ENCODE measurements at regions not wholly inside any gene's neighbourhood (a gene's known extent, or its start where the extent isn't known, plus 50 kb on each side); places are given as distances from the start of the nearest gene placed in this dataset.

GRCh38 chr4:133095591-133095990 is 53.5 kb upstream of the PCDH10 start:
- peaks cover 4% of the 10 kb centered on the region; the same call in 1 of the 2 replicates for H3K9me3 ChIP-seq (ENCODE audit: control insufficient read depth, insufficient read depth, low read depth, low read length)
- no peaks in the 10 kb centered on the region for H3K27me3 ChIP-seq (ENCODE audit: control insufficient read depth, insufficient read depth, low read length)
- H3K4me3 ChIP-seq (ENCODE audit: low read depth, low read length), result no peak overlapping the region
- H3K36me3 ChIP-seq (ENCODE audit: control insufficient read depth, insufficient read depth, low read length), result no peaks in the 10 kb centered on the region
- H3K9ac ChIP-seq (ENCODE audit: low read length), result no peak overlapping the region
- peaks cover 13% of the 10 kb centered on the region for H3K4me1 ChIP-seq (ENCODE audit: control insufficient read depth, insufficient read depth, low read length)
- H3K27ac ChIP-seq (ENCODE audit: low read depth, low read length), result no peak overlapping the region

- peaks cover 13% of the 10 kb centered on the region for H3K4me1 ChIP-seq (ENCODE audit: control insufficient read depth, insufficient read depth, low read length)
- no peaks in the 10 kb centered on the region for H3K36me3 ChIP-seq (ENCODE audit: control insufficient read depth, insufficient read depth, low read length)
- H3K27ac ChIP-seq (ENCODE audit: low read depth, low read length), result peak overlapping the region; percentile 75
- H3K9me3 ChIP-seq (ENCODE audit: control insufficient read depth, insufficient read depth, low read depth, low read length), result peaks cover 4% of the 10 kb centered on the region; the same call in 1 of the 2 replicates
- no peak overlapping the region for H3K9ac ChIP-seq (ENCODE audit: low read length)
- H3K4me3 ChIP-seq (ENCODE audit: low read depth, low read length), result no peak overlapping the region
- H3K27me3 ChIP-seq (ENCODE audit: control insufficient read depth, insufficient read depth, low read length), result no peaks in the 10 kb centered on the region
Observed at GRCh38 chr4:133096972-133097371, 52.1 kb upstream of the PCDH10 start.

Data from HUES6 (cell line).